GM23248 (cell line): ENCODE measurements at regions not wholly inside any gene's neighbourhood (a gene's known extent, or its start where the extent isn't known, plus 50 kb on each side); places are given as distances from the start of the nearest gene placed in this dataset.

Experiments
- EZH2 ChIP-seq: fragments of 200-600 bp; sonication (generic); IDR thresholded peaks from 2 replicates; pipeline ENCODE4 v1.6.1; 2018; ENCODE audit warnings: antibody characterized with exemption, mild to moderate bottlenecking; ENCODE audit not compliant: insufficient read depth, poor library complexity, severe bottlenecking
- EZH2phosphoT487 ChIP-seq: fragments of 200-600 bp; sonication (generic); IDR thresholded peaks from 2 replicates; pipeline ENCODE4 v1.6.1; 2018; ENCODE audit warnings: antibody characterized with exemption, moderate library complexity, mild to moderate bottlenecking, low read depth; ENCODE audit not compliant: insufficient read depth

DNA sequence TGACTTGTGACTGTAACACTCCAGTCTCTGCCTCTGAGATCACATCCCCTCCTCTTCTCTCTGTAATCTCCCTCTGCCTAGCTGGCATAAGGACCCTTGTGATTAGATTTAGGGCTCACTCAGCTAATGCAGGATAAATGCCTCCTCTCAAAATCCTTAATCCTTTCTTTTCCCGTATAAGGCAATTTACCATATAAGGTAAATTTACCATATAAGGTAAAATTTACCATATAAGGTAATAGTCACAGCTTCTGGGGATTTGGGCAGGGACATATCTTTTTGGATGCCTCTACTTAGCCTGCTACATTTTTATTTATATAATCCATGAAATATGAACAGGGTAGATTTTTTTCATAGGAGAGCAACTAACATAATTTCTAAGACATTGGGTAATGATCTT lies 318.0 kb upstream of the PUM3 start:
- TF ChIP-seq EZH2 = no peak
- TF ChIP-seq EZH2phosphoT487 = no peak
